Iris pigment epithelial cell (primary cell): ENCODE measurements at regions not wholly inside any gene's neighbourhood (a gene's known extent, or its start where the extent isn't known, plus 50 kb on each side); places are given as distances from the start of the nearest gene placed in this dataset.

ENCODE experiments used
- DNase-seq: peaks from one replicate; pipeline ENCODE4 v3.0.0-alpha.2; 2011; ENCODE audit warnings: low read depth

DNA sequence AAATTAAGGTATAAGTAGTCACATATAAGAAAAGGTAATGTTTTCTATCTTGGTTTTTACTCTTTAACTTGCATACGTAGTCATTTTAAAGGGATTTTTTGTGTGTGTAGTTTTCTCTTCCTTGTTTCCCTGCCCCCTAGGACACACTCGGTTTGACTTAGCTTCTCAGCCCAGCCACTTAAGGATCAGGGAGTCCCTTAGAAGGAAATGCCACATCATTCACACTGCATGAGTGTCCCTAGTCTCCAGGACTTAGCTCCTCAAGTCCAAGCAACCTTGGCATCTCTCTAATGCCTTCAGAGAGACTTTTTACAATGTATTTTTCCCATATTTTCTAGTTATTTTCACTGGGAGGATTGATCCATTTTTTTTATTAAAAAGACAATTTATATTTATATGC is 1407.7 kb downstream of the EFNB2 start:
- DNase-seq = no peak

DNA sequence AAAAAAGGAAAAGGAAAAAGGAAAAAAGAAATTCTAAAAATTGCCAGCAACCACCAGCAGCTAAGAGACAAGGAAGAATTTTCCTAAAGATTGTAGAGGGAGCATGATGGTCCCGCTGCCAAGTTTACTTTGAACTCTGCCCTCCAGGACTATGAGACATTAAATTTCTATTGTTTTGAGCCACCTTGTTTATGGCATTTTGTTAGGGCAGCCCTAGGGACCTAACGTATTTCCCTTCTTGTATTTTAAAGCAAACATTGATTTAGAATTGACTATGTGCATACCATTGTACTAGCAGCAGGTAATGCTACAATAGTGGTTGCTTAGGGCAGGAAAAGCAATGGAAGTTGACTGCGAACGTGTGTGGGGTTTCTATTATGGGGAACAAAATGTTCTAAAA is 1414.2 kb downstream of the EFNB2 start:
- DNase-seq = no peak

DNA sequence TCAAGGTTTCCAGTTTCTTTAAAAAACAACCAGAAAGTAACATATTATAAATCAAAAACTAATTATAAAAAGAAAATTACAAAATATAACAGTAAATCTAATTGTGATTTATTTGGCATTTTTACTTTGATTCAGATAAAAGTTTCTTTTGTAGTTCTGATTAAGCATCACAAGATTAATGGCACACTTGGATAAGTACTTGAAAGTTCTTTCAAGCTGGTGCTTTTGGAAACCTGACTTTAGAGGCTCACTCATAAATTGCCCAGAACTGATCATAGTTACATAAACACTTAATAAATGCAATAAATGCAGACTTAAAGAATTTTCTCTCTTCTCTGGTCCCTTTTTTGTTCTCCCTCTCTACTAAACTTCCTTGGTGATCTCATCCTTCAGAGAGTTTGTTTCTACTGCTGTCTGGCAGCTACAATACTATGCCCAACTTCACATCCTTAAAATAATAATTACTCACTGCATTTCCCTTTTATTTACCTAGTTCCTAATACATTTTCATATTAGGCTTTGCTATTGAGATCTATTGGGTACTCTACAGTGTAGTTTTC is 1417.0 kb downstream of the EFNB2 start:
- DNase-seq = no peak

DNA sequence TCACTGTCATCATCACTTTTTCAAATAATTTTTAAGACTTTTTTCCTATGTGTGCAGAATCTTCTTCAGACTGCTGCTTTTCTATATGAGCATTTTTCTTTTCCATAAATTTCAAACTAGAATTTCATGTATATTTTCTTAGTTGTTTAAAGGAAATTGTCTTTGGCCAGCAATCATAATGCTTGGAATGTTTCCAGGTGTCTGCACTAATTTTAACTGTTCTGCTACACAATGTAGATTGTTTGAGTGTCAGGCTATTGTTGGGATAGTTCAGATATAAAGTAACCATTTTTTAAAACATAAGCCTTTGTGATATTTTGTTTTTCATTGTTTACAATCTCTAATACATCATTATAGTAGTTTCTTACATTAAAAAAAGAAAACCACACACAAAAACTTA is 1418.5 kb downstream of the EFNB2 start:
- no peak for DNase-seq

DNA sequence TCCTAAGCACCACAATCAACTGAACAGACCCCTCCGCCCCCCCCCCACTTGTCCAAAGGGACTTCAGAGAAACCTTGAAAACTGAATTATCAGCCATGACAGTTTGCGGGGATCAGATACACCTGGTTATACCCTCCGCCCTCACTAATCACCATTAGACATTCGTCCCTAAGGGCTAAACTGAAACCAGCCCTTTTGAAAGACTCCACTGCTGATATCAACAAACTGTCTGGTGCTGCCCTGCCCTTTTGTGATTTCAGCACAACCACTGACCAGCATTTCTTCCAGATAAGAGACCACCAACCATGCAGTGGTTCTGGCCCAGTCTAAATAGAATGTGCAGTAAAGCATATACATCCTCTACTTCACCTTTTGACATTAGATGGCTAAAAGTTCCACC is 1422.9 kb downstream of the EFNB2 start:
- no peak for DNase-seq

DNA sequence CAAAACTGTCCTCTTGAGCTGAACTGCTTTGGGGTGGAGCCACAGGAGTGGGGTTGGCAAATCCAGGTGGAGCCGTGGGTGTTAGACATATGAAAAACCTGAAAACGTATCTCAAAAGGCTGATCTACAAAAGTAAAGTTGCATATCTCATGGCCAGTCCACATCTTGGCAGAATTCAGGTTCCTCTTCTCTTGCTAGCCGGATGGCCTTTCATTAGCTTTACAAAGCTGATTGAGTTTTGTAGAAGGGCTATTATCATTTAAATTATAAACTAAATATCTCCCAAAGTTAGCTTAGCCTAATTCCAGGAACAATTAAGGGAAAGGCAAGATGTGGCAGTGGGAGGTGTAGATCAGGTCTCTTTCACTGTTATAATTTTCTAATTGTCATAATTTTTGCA is 1427.7 kb downstream of the EFNB2 start:
- DNase-seq = no peak

DNA sequence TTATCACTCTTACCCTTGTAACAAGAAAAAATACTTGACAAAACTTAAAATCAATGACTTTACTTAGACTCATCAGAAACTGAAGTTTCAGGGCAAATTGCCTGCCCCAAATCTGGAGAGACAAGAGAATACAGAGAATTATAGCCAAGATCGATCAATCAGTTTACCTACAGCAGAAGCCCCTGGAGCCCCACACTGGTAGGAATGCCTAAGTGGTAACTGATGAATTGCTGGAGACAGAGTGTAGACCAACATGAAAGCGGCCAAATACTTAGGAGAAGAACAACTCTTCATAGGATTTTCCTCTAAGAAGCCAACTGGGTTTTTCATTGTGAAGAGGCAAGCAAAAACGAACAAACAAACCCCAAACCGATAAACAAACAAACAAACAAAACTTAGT is 1430.0 kb downstream of the EFNB2 start:
- DNase-seq = no peak

DNA sequence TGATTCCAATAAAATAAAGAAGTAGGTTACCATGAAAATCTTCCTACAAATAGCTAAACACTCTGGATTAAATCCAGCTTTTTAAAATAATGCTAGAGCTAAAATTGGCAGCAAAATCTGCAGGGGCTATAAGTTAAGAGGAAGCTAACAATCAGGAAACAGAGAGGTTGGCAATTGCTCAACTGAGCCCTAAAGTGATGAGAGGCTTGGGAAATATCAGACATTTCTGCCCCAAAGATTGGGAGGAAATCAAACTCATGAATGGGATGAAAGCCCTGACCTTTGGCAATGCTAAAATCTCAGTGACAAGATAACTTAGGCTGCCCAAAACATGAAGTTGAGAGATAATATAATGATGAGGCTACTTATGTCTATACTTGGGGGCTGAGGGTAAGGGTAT is 1437.9 kb downstream of the EFNB2 start:
- DNase-seq = no peak

DNA sequence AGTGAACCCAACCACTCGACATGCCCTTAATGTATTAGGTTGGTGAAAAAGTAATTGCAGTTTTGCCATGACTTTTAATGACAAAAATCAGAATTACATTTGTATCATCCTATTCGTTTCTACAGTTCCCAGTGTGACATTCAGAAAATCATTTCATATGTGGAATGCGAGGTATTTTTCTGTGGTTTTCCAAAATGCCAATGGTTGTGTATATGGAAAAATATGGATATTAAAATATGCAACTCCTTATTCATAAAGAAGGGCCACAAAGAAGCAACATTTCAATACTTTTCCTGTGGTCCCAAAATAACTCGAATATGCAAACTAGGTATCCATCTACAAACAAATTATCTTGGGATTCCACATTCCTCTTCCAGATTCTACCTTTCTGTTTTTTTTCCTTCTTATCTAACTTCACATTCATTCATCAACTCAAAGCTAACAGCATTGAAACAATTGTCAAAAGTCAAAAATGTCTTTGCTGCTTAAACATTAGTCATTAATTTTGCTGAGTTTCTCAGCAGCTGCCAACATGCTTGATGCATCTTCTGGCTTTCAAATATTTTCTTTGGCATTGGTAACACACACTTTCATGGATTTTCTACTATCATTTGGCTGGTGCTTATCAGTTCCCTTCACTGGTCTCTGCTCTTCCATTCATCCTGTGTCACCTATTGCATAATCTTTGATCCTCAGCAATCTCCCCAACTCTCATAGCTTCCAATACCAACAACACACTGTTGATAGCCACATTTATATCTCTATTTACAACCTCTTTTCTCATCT is 1445.4 kb downstream of the EFNB2 start:
- DNase-seq = peak; percentile 38

DNA sequence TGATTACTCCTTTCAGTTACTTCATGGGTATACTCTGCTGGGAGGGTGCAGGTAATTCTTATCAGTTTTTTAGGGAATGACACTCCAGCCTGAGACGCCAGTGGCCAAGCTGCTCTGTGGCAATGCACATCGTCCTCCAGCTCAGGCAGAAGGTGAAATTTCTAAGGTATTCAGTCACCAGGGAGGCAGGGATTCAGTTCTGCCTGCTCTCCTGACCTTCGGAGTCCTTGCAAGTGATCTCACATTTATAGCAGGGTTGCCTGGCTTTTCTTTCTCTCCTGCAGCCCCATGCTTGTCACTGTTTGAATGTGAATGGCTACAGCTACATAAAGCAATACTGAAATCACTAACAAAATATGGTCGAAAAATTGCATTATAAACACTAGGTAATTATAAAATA is 1447.5 kb downstream of the EFNB2 start:
- no peak for DNase-seq

DNA sequence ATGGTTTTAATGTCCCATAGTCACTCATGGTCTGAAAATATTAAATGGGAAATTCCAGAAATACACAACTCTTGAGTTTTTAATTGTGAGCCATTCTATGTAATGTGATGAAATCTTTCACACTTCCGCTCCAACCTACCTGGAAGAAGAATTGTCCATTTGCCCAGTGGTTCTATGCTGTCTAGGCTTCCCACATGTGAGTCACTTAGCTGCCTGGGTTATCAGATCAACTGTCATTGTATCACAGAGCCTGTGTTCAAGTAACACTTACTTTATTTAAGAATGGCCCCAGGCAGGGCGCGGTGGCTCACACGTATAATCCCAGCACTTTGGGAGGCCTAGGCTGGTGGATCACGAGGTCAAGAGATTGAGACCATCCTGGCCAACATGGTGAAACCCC is 1450.5 kb downstream of the EFNB2 start:
- DNase-seq = no peak

DNA sequence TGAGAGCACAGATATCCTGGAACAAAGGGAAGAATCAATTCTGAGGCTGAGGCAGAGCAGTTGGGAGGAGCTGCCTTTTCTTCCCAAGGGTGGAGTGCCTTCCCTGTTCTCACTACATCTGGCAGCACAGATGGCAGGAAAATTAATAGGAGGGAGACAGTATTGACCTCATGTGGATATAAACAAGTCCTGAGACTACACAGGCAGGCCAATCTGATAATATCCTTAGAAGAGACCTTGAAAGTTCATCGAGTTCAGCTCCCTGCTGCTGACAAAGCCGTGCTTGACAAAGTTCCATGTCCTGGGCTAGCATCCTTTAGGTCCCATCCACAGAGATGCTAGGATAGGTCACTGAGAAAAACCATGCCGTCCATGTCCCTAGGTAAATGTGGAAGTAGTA is 1451.5 kb downstream of the EFNB2 start:
- DNase-seq = no peak

DNA sequence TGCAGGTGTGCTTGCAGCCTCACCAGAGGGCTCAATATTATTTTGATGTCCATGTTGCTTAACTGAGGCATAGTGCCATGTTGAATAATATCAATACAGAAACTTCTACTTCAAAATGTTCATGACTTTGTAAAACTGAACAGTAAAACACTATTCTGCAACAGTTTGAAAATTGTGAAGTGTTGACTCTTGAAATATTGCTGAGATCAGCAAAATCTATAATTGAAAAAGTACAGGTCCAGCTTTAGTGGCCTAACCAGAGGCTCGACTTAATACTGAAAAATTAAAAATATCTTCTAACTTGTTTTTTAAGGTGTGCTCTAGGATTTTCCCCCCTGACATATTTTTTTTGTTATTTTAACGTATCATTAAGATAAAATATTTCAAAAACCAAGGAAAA is 1460.7 kb downstream of the EFNB2 start:
- DNase-seq = no peak

DNA sequence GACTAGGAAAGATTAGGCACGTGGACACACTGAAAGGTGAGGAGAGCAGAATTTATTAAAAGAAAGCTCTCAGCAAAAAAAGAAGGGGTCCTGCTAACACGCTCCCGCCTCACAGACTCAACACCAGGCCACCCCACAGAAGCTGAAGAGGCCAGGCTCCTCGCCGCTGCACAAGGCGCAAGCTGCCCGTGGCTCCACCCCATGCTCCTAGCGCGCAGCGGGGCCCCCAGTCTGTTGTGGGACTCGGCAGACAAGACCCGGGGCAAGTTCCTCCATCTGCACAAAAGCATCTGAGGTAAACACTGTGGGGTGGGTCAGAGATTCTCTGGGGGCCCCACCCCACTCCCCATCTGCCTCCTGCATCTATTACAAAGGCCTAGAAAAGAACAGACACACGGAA is 1462.4 kb downstream of the EFNB2 start:
- no peak for DNase-seq

DNA sequence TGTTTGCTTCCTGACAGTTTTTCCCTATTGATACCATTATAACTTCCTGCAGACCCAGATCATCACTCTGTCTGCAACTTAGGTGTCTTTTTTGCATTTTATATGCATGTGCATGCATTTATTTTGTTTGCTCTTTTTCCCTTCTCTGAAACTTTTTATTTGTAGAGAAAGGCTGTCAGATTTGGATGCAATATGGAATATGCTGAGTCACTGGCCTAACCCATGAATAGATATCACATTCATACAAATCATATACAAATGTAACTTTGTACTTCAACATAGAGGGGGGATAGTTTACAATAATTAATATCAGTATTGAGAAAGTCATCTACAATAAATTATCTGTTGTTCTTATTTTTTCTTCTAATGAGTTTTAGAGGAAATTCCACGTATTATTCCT is 1465.0 kb downstream of the EFNB2 start:
- peak; percentile 22 for DNase-seq

DNA sequence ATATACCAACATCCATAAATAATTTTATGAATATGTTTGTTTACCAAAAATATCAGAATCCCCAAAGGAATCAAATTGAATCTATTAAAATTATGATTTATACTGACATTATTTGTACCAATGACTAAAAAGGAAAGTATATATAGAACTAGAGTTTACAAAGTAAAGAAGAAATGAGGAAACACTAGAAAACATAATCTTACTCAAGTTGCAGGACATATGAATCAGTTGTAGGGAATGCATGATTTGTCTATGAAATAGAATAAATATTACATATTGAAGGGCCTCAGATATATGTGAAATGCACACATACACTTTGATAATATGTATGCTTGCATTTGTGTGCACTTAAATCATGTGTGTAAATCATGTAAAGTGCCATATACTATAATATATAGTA is 1466.4 kb downstream of the EFNB2 start:
- DNase-seq = peak; percentile 54

DNA sequence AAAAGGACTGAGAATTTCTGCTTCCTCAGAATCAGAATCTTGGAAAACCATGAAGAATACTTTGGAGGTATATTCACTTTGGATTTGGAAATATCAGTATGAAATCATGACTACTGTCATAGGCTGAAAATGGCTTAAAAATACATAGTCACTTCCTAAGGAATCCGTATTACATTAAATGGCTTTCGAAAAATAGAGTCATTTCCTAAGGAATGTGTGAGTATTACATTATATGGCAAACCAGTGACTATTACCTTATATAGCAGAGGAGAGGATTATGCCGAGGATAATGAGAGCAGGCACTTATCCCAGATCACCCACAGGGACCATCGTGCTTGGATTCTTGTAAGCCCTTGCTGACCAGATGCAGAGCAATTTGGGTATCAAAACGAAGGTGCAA is 1471.8 kb downstream of the EFNB2 start:
- peak; percentile 11 for DNase-seq

DNA sequence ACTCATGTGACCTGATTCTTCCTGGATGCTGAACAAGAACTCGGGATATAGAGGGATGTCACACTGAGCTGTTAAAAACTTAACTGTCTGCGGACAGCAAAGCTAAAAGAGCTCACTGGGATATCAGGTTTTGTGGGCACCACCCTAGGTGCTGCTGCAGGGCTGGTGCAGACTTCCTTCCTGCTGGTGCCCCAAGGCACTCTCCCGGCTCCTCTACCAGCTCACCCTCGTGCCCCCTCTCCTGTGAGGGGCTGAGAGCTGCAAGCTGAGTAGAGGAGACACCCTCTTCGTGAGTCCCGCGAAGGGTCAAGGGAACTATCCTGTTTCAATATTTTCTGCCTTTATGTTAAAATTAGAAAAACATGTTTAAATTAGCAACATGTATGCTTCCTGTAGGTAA is 1475.7 kb downstream of the EFNB2 start:
- DNase-seq = no peak

DNA sequence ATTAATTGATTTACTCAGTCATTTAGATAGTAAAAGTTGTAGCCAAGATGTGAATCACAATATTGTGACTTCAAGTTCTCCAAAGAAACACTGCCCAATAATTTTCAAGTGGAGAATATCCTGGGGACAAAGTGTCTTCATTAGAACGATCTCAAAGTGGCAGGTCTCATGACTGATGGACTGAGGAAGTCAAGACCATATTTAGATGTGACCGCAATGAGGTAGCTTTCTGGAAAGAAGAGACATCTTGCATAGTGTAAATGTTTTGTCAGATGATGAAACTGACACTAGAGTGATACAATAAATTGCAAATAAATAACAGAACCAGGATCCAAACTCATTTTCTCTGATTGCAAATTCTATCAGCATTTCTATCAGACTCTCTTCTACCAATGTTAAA is 1476.9 kb downstream of the EFNB2 start:
- DNase-seq = no peak

DNA sequence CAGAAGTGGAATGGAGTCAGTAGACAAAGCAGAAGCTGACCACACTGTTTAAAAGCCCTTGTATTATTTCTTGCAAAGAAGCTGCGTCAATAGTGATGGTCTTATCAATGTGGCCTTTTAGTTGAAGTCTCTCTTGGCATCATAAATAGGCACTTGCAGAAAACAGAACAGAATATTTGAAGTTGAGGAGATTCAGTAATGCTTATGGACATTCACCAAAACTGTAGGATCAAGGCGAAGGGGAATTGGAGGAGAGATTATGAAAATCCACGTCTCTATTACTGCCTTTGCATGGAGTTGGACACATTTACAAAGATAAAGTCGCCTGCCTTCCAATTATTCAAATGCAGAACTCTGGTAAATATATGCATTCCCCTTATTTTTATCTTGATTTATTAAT is 1482.8 kb downstream of the EFNB2 start:
- no peak for DNase-seq

DNA sequence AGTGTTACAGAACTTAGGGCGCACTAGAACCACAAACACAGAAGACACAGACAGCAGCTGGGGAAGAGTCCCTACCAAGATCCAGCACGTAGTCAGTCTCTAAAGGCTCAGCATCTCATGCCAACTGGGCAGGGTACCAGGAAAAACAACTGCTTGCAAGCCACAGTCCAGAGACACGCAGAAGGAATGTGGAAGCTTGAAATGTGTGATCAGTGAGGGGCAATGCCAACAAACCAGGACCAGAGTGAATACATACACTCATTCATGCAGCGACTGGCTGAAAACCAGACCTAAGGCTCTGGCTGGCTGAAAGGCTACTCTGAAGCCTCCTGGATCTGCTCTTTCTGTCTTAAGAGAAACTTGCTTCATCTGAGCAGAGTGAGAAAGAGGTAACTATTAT is 1484.8 kb downstream of the EFNB2 start:
- peak; percentile 39 for DNase-seq

DNA sequence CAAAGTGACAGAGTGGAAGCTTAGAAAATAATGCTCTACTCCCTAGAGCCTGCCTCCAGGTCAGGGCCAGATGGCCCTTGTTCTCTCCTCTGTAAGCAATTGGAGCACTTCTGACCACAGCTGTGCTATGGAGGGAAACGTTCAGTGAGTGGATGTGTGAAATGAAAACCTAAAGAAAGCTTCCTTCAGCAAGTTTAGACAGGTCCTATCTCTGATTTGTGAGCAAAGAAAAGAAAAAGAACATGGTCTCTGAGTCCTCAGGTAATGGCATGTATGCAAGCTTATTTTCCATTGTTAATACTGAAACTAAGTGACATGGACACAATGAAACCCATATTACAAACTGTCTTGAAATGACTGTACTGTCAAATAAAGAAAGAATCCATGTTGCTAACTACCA is 1486.8 kb downstream of the EFNB2 start:
- DNase-seq = no peak

DNA sequence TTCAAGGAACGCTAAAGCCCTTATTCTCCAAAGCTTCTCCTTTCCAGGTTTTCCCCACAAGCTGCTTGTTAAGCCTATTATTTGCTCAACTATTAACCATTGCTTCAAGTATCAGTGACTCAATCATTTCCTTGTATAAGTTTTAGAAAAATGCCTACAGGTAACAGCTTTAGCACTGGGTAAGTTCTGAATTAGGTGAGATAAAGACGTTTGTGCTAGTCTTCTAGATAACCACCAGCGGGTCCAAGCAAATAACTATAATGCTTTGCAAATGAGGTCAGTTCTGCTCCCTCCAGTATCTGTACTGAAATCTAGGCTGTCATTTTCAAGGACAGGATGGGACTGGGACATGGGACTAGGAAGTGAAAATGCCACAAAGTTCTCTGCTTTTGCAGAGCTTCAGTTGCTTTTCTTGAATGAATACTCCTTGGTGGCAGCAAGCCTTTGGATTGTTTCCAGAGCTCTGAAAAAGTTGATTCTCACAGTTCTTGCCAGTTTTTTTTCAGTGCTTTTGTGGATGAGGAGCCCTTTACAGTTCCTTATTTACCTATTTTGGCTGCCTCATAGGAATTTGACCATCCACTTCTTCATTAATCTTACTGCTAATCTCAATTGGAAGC is 1487.7 kb downstream of the EFNB2 start:
- DNase-seq = peak; percentile 4

DNA sequence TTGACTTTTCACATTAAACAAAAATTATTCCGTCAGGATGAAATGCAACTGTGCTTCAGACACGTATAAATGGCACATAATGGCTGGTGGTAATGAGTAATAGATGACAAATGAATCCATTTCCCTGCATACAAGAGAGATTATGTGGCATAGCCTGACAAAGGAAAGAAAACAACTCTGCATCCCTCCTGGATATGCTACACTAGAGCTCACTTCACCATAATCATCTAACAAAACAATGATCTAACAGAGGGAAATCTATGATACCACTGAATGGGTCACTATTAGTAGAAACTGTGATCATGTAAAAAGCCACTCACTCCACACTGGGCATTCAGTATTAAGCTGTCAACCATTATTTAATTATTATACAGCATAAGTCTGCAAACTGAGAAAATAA is 1498.4 kb downstream of the EFNB2 start:
- peak; percentile 3 for DNase-seq
